Tibial nerve (tissue), 4 donors: ENCODE measurements at regions not wholly inside any gene's neighbourhood (a gene's known extent, or its start where the extent isn't known, plus 50 kb on each side); places are given as distances from the start of the nearest gene placed in this dataset.

Source experiments
- DNase-seq, 2 donors: peaks; one replicate each; pipeline ENCODE4 v3.0.0-alpha.2; 2019; ENCODE audit warnings: low spot score in 2 of 2
- H3K27ac ChIP-seq, 4 donors: fragments of 200-600 bp; sonication (generic) in 3 of 4; one replicate each; pipeline ENCODE4 v1.5.1; 2017 to 2019; ENCODE audit warnings: mild to moderate bottlenecking in 1 of 4
- H3K27me3 ChIP-seq, 2 donors: fragments of 200-600 bp; sonication (generic) in 1 of 2; one replicate each; pipeline versions ENCODE4 v1.5.1 to v1.6.0; 2017 to 2019
- H3K36me3 ChIP-seq, 3 donors: fragments of 200-600 bp; sonication (generic); one replicate each; pipeline ENCODE4 v1.5.1; 2018 to 2019
- H3K4me1 ChIP-seq, 4 donors: fragments of 200-600 bp; sonication (generic) in 3 of 4; one replicate each; pipeline ENCODE4 v1.5.1; 2017 to 2019
- H3K4me3 ChIP-seq, 4 donors: fragments of 200-600 bp; sonication (generic) in 3 of 4; one replicate each; pipeline ENCODE4 v1.5.1; 2017 to 2019; ENCODE audit warnings: mild to moderate bottlenecking in 1 of 4, moderate library complexity in 1 of 4
- H3K9me3 ChIP-seq, 4 donors: fragments of 200-600 bp; sonication (generic) in 3 of 4; one replicate each; pipeline ENCODE4 v1.5.1; 2017 to 2019
- CTCF ChIP-seq, 5 experiments: fragments of 200-600 bp in 3 of 5; fragments of 450-650 bp in 2 of 5; sonication (generic) in 3 of 5; IDR thresholded peaks; one replicate each; pipeline ENCODE4 v1.5.1; 2016 to 2019; ENCODE audit warnings: antibody characterized with exemption in 5 of 5, mild to moderate bottlenecking in 3 of 5, moderate library complexity in 2 of 5
- EP300 ChIP-seq, 2 donors: sonication (generic); formaldehyde crosslinking; IDR thresholded peaks; one replicate each; pipeline ENCODE4 v1.6.1; 2017; ENCODE audit warnings: antibody characterized with exemption in 2 of 2, mild to moderate bottlenecking in 1 of 2
- POLR2A ChIP-seq, 2 donors: fragments of 450-650 bp; IDR thresholded peaks; one replicate each; pipeline ENCODE4 v1.6.1; 2017; ENCODE audit warnings: antibody characterized with exemption in 2 of 2, mild to moderate bottlenecking in 2 of 2, moderate library complexity in 2 of 2
- WGBS, 2 donors: methylation state at CpG; one replicate each; pipeline ENCODE4 v1.1.5; 2018; 5-methylcytosine and 5-hydroxymethylcytosine counted together

- no peaks in the 10 kb centered on the region for H3K36me3 ChIP-seq
- no peaks in the 10 kb centered on the region for H3K4me1 ChIP-seq
- no peaks in the 10 kb centered on the region for H3K9me3 ChIP-seq
- no peak for DNase-seq
- H3K27ac ChIP-seq, result no peak overlapping the region
- 89 to 94% methylated on average over 1 of the region's 1 CpG for WGBS, 2 donors
- no peak for TF ChIP-seq CTCF (IDR thresholded peaks at IDR 0.05)
- no peak for TF ChIP-seq EP300 (IDR thresholded peaks at IDR 0.05)
- TF ChIP-seq POLR2A (IDR thresholded peaks at IDR 0.05), result no peak
- H3K27me3 ChIP-seq, result no peaks in the 10 kb centered on the region
- no peak overlapping the region for H3K4me3 ChIP-seq
These were observed 527.5 kb upstream of the ID4 start for GRCh38 chr6:19309661-19310060.

- DNase-seq, result no peak
- Histone ChIP-seq H3K4me1 (no peaks in the 10 kb centered on the region), H3K4me3 (no peak overlapping the region), H3K27me3 (no peaks in the 10 kb centered on the region), H3K27ac (no peak overlapping the region), H3K9me3 (no peaks in the 10 kb centered on the region), H3K36me3 (no peaks in the 10 kb centered on the region)
- 43 to 51% methylated on average over 3 of the region's 3 CpGs for WGBS, 2 donors
- no peak for TF ChIP-seq EP300 (IDR thresholded peaks at IDR 0.05)
- no peak for TF ChIP-seq CTCF (IDR thresholded peaks at IDR 0.05)
- no peak for TF ChIP-seq POLR2A (IDR thresholded peaks at IDR 0.05)
These were observed 525.4 kb upstream of the ID4 start for GRCh38 chr6:19311786-19312185.

- Histone ChIP-seq H3K36me3 (no peaks in the 10 kb centered on the region), H3K9me3 (no peaks in the 10 kb centered on the region), H3K4me1 (no peaks in the 10 kb centered on the region), H3K27ac (no peak overlapping the region), H3K4me3 (no peak overlapping the region), H3K27me3 (no peaks in the 10 kb centered on the region)
- TF ChIP-seq CTCF (IDR thresholded peaks at IDR 0.05), result no peak
- TF ChIP-seq EP300 (IDR thresholded peaks at IDR 0.05), result no peak
- no peak for TF ChIP-seq POLR2A (IDR thresholded peaks at IDR 0.05)
- 22% methylated on average over 5 of the region's 5 CpGs for WGBS, 2 donors
- no peak for DNase-seq
These were observed 524.8 kb upstream of the ID4 start for GRCh38 chr6:19312241-19312978.

GRCh38 chr6:19317431-19317986, 519.7 kb upstream of the ID4 start:
- 53 to 60% methylated on average over 3 of the region's 3 CpGs for WGBS, 2 donors
- Histone ChIP-seq H3K4me1 (no peaks in the 10 kb centered on the region), H3K9me3 (no peaks in the 10 kb centered on the region), H3K36me3 (no peaks in the 10 kb centered on the region), H3K27ac (no peak overlapping the region), H3K27me3 (no peaks in the 10 kb centered on the region), H3K4me3 (no peak overlapping the region)
- TF ChIP-seq CTCF (IDR thresholded peaks at IDR 0.05) (no peak), POLR2A (IDR thresholded peaks at IDR 0.05) (no peak), EP300 (IDR thresholded peaks at IDR 0.05) (no peak)
- DNase-seq, result no peak

GRCh38 chr6:19319005-19319404, 518.2 kb upstream of the ID4 start:
- no peak overlapping the region for H3K4me3 ChIP-seq
- no peak for DNase-seq
- TF ChIP-seq CTCF (IDR thresholded peaks at IDR 0.05) (no peak), EP300 (IDR thresholded peaks at IDR 0.05) (no peak), POLR2A (IDR thresholded peaks at IDR 0.05) (no peak)
- no peaks in the 10 kb centered on the region for H3K36me3 ChIP-seq
- no peaks in the 10 kb centered on the region for H3K27me3 ChIP-seq
- peaks cover 0 to 7% (median 0%) of the 10 kb centered on the region in 4 donors for H3K4me1 ChIP-seq
- no peaks in the 10 kb centered on the region for H3K9me3 ChIP-seq
- 97% methylated on average over 1 of the region's 1 CpG for WGBS, 2 donors
- no peak overlapping the region for H3K27ac ChIP-seq
